BLaER1 treated with 17β-estradiol and CSF1 and Interleukin-3, amounts not matched to agents 10 nM and 100 nM (cell line): ENCODE measurements at regions not wholly inside any gene's neighbourhood (a gene's known extent, or its start where the extent isn't known, plus 50 kb on each side); places are given as distances from the start of the nearest gene placed in this dataset.
"Not testable (repeated sequence)": the region's sequence is repeated elsewhere in the genome, so short reads cannot be mapped to it uniquely, and the experiment has no call there.

Experiments used
- H3K27ac ChIP-seq, 11 experiments: shearing (Covaris generic); formaldehyde crosslinking; 2 replicates each; pipeline ENCODE4 v1.8.1; 2022
- H3K27me3 ChIP-seq, 11 experiments: shearing (Covaris generic); formaldehyde crosslinking; 2 replicates each; pipeline ENCODE4 v1.8.1; 2022
- H3K36me3 ChIP-seq, 11 experiments: shearing (Covaris generic); formaldehyde crosslinking; 2 replicates each; pipeline ENCODE4 v1.8.1; 2022
- H3K4me1 ChIP-seq, 10 experiments: shearing (Covaris generic); formaldehyde crosslinking; 2 replicates each; pipeline ENCODE4 v1.8.1; 2022
- H3K4me2 ChIP-seq, 11 experiments: shearing (Covaris generic); formaldehyde crosslinking; 2 replicates each; pipeline ENCODE4 v1.8.1; 2022
- H3K4me3 ChIP-seq, 10 experiments: shearing (Covaris generic); formaldehyde crosslinking; 2 replicates each; pipeline ENCODE4 v1.8.1; 2022
- H3K9ac ChIP-seq, 11 experiments: shearing (Covaris generic); formaldehyde crosslinking; 2 replicates each; pipeline ENCODE4 v1.8.1; 2022
- H3K9me3 ChIP-seq, 11 experiments: shearing (Covaris generic); formaldehyde crosslinking; replicated peaks in 1 of 11; 2 replicates each; pipeline ENCODE4 v1.8.1; 2022
- H4K20me1 ChIP-seq, 11 experiments: shearing (Covaris generic); formaldehyde crosslinking; 2 replicates each; pipeline ENCODE4 v1.8.1; 2022
- Cebpa-rat ChIP-seq, 11 experiments: shearing (Covaris generic); IDR thresholded peaks; 2 replicates each; pipeline ENCODE4 v1.8.1; 2022

- Histone ChIP-seq H3K36me3 (peaks cover 0 to 28% (median 16%) of the 10 kb centered on the region in 11 experiments; a peak in 17 of 22 replicates), H3K9ac (no peak overlapping the region), H4K20me1 (no peaks in the 10 kb centered on the region), H3K27ac (no peak overlapping the region), H3K4me3 (no peak overlapping the region), H3K4me1 (peaks cover 0 to 7% (median 5%) of the 10 kb centered on the region in 10 experiments; a peak in 16 of 20 replicates), H3K27me3 (no peaks in the 10 kb centered on the region), H3K9me3 (peaks cover 0 to 24% (median 17%) of the 10 kb centered on the region in 11 experiments; a peak in 15 of 22 replicates), H3K4me2 (no peak overlapping the region)
- TF ChIP-seq Cebpa-rat (IDR thresholded peaks at IDR 0.05) = no peak
These were observed 198.6 kb upstream of the PZP start for GRCh38 chr12:9406564-9407424.

GRCh38 chr12:9405886-9406563 lies 197.8 kb upstream of the PZP start:
- no peaks in the 10 kb centered on the region for H4K20me1 ChIP-seq
- peaks cover 0 to 24% (median 17%) of the 10 kb centered on the region in 11 experiments; a peak in 15 of 22 replicates for H3K9me3 ChIP-seq
- no peaks in the 10 kb centered on the region for H3K4me1 ChIP-seq
- H3K9ac ChIP-seq = no peak overlapping the region
- H3K27ac ChIP-seq = no peak overlapping the region
- peaks cover 0 to 28% (median 16%) of the 10 kb centered on the region in 11 experiments; a peak in 17 of 22 replicates for H3K36me3 ChIP-seq
- H3K4me3 ChIP-seq = no peak overlapping the region
- H3K4me2 ChIP-seq = no peak overlapping the region
- TF ChIP-seq Cebpa-rat (IDR thresholded peaks at IDR 0.05) = no peak
- no peaks in the 10 kb centered on the region for H3K27me3 ChIP-seq

- H3K4me1 ChIP-seq = no peaks in the 10 kb centered on the region
- H3K9ac ChIP-seq = no peak overlapping the region
- no peaks in the 10 kb centered on the region for H4K20me1 ChIP-seq
- H3K4me2 ChIP-seq = no peak overlapping the region
- no peak for TF ChIP-seq Cebpa-rat (IDR thresholded peaks at IDR 0.05)
- H3K4me3 ChIP-seq = no peak overlapping the region
- no peak overlapping the region for H3K27ac ChIP-seq
- H3K36me3 ChIP-seq = peaks cover 0 to 32% (median 18%) of the 10 kb centered on the region in 11 experiments; a peak in 17 of 22 replicates
- H3K9me3 ChIP-seq = peaks cover 0 to 24% (median 17%) of the 10 kb centered on the region in 11 experiments; a peak in 15 of 22 replicates
- no peaks in the 10 kb centered on the region for H3K27me3 ChIP-seq
These were observed 196.5 kb upstream of the PZP start for GRCh38 chr12:9404469-9405260.

GRCh38 chr12:9404031-9404430 lies 195.8 kb upstream of the PZP start:
- no peak for TF ChIP-seq Cebpa-rat (IDR thresholded peaks at IDR 0.05)
- H3K9ac ChIP-seq = no peak overlapping the region
- no peak overlapping the region for H3K4me2 ChIP-seq
- H3K4me1 ChIP-seq = no peaks in the 10 kb centered on the region
- H3K9me3 ChIP-seq = peaks cover 0 to 24% (median 17%) of the 10 kb centered on the region in 11 experiments; a peak in 15 of 22 replicates
- H3K27me3 ChIP-seq = no peaks in the 10 kb centered on the region
- no peaks in the 10 kb centered on the region for H4K20me1 ChIP-seq
- H3K4me3 ChIP-seq = no peak overlapping the region
- no peak overlapping the region for H3K27ac ChIP-seq
- peaks cover 0 to 32% (median 18%) of the 10 kb centered on the region in 11 experiments; a peak in 17 of 22 replicates for H3K36me3 ChIP-seq

- H3K4me2 ChIP-seq, H3K27me3 ChIP-seq, H3K27ac ChIP-seq, H3K9ac ChIP-seq, H3K4me1 ChIP-seq, H4K20me1 ChIP-seq, H3K4me3 ChIP-seq: not testable (repeated sequence)
- Histone ChIP-seq H3K9me3 (peaks cover 0 to 24% (median 17%) of the 10 kb centered on the region in 11 experiments; a peak in 15 of 22 replicates), H3K36me3 (peaks cover 0 to 31% (median 21%) of the 10 kb centered on the region in 11 experiments; a peak in 17 of 22 replicates)
These were observed 194.3 kb upstream of the PZP start for GRCh38 chr12:9402432-9403040.

GRCh38 chr12:9396367-9396766 lies 188.2 kb upstream of the PZP start:
- H3K27me3 ChIP-seq, H3K9ac ChIP-seq, H3K4me3 ChIP-seq, H4K20me1 ChIP-seq, H3K27ac ChIP-seq, H3K4me2 ChIP-seq, H3K9me3 ChIP-seq, H3K4me1 ChIP-seq: not testable (repeated sequence)
- peaks cover 0 to 11% (median 4%) of the 10 kb centered on the region in 11 experiments; a peak in 6 of 22 replicates for H3K36me3 ChIP-seq

GRCh38 chr12:9395220-9395619 lies 187.0 kb upstream of the PZP start:
- H3K4me3 ChIP-seq, H3K4me1 ChIP-seq, H3K9ac ChIP-seq, H3K27me3 ChIP-seq, H4K20me1 ChIP-seq, H3K4me2 ChIP-seq, H3K9me3 ChIP-seq, H3K27ac ChIP-seq: not testable (repeated sequence)
- peaks cover 0 to 11% (median 0%) of the 10 kb centered on the region in 11 experiments; a peak in 3 of 22 replicates for H3K36me3 ChIP-seq

GRCh38 chr12:9392842-9393241 lies 184.6 kb upstream of the PZP start:
- Histone ChIP-seq H3K36me3 (peaks cover 0 to 6% (median 0%) of the 10 kb centered on the region in 11 experiments; a peak in 3 of 22 replicates), H3K4me2 (no peak overlapping the region), H3K27me3 (no peaks in the 10 kb centered on the region), H4K20me1 (no peaks in the 10 kb centered on the region), H3K4me1 (peaks cover 0 to 13% (median 4%) of the 10 kb centered on the region in 10 experiments; a peak in 18 of 20 replicates), H3K9me3 (no peaks in the 10 kb centered on the region), H3K9ac (no peak overlapping the region), H3K27ac (no peak overlapping the region), H3K4me3 (no peak overlapping the region)
- no peak for TF ChIP-seq Cebpa-rat (IDR thresholded peaks at IDR 0.05)
